H9 (cell line): ENCODE measurements at regions not wholly inside any gene's neighbourhood (a gene's known extent, or its start where the extent isn't known, plus 50 kb on each side); places are given as distances from the start of the nearest gene placed in this dataset.

Experiments
- DNase-seq: peaks from one replicate; pipeline ENCODE4 v3.0.0-alpha.2; 2017
- H2AFZ ChIP-seq: one replicate; pipeline ENCODE4 v1.6.1; 2013; ENCODE audit warnings: mild to moderate bottlenecking, low read length, control low read depth, moderate library complexity
- H2AK5ac ChIP-seq: 2 replicates; pipeline ENCODE4 v1.6.1; 2013; ENCODE audit warnings: low read length, control low read depth, mixed read lengths; ENCODE audit not compliant: insufficient read length
- H2BK120ac ChIP-seq: one replicate; pipeline ENCODE4 v1.6.1; 2013; ENCODE audit warnings: low read depth, mild to moderate bottlenecking, low read length, control low read depth, inconsistent platforms; ENCODE audit not compliant: poor library complexity, severe bottlenecking
- H2BK12ac ChIP-seq: 2 replicates; pipeline ENCODE4 v1.6.1; 2013; ENCODE audit warnings: low read length, control low read depth, mixed read lengths, low read depth; ENCODE audit not compliant: insufficient read length
- H2BK15ac ChIP-seq: 2 replicates; pipeline ENCODE4 v1.6.1; 2013; ENCODE audit warnings: low read depth, low read length, control low read depth
- H2BK20ac ChIP-seq: one replicate; pipeline ENCODE4 v1.6.1; 2013; ENCODE audit warnings: low read depth, mild to moderate bottlenecking, low read length, control low read depth, inconsistent platforms; ENCODE audit not compliant: poor library complexity, severe bottlenecking
- H2BK5ac ChIP-seq: 2 replicates; pipeline ENCODE4 v1.6.1; 2013; ENCODE audit warnings: low read length, control low read depth, mixed read lengths; ENCODE audit not compliant: insufficient read length
- H3K14ac ChIP-seq: 2 replicates; pipeline ENCODE4 v1.6.1; 2013; ENCODE audit warnings: low read length, control low read depth; ENCODE audit not compliant: insufficient read depth
- H3K18ac ChIP-seq: 2 replicates; pipeline ENCODE4 v1.6.1; 2013; ENCODE audit warnings: low read depth, mild to moderate bottlenecking, mixed read lengths, low read length, control low read depth; ENCODE audit not compliant: insufficient read length
- H3K23ac ChIP-seq: 2 replicates; pipeline ENCODE4 v1.6.1; 2013; ENCODE audit warnings: low read length, control low read depth, mixed read lengths, low read depth; ENCODE audit not compliant: insufficient read length
- H3K23me2 ChIP-seq: 2 replicates; pipeline ENCODE4 v1.6.1; 2013; ENCODE audit warnings: low read depth, mild to moderate bottlenecking, mixed read lengths, low read length, control low read depth; ENCODE audit not compliant: insufficient read length, poor library complexity, severe bottlenecking
- H3K27ac ChIP-seq: 2 replicates; pipeline ENCODE4 v1.5.1; 2013; ENCODE audit warnings: low read length, control low read depth, mixed read lengths, low read depth; ENCODE audit not compliant: insufficient read length
- H3K27me3 ChIP-seq: 2 replicates; pipeline ENCODE4 v1.6.1; 2013; ENCODE audit warnings: low read length, control low read depth, inconsistent platforms; ENCODE audit not compliant: insufficient read depth
- H3K4ac ChIP-seq: 2 replicates; pipeline ENCODE4 v1.6.1; 2013; ENCODE audit warnings: low read depth, mild to moderate bottlenecking, control low read depth, inconsistent platforms, low read length, moderate library complexity
- H3K4me1 ChIP-seq: 2 replicates; pipeline ENCODE4 v1.6.1; 2013; ENCODE audit warnings: low read length, control low read depth, inconsistent platforms; ENCODE audit not compliant: insufficient read depth
- H3K4me2 ChIP-seq: 2 replicates; pipeline ENCODE4 v1.6.1; 2013; ENCODE audit warnings: low read length, control low read depth, mixed read lengths; ENCODE audit not compliant: insufficient read length, insufficient read depth
- H3K56ac ChIP-seq: 2 replicates; pipeline ENCODE4 v1.6.1; 2013; ENCODE audit warnings: low read depth, mild to moderate bottlenecking, mixed read lengths, low read length, control low read depth; ENCODE audit not compliant: insufficient read length
- H3K79me1 ChIP-seq: 2 replicates; pipeline ENCODE4 v1.6.1; 2013; ENCODE audit warnings: low read depth, mild to moderate bottlenecking, moderate library complexity, low read length, control low read depth, inconsistent platforms; ENCODE audit not compliant: insufficient read depth, poor library complexity, severe bottlenecking
- H3K79me2 ChIP-seq: 2 replicates; pipeline ENCODE4 v1.6.1; 2013; ENCODE audit warnings: low read length, control low read depth, inconsistent platforms; ENCODE audit not compliant: insufficient read depth
- H3K9ac ChIP-seq: 2 replicates; pipeline ENCODE4 v1.6.1; 2013; ENCODE audit warnings: low read length, control low read depth, mixed read lengths; ENCODE audit not compliant: insufficient read length; ENCODE audit errors: extremely low read depth
- H3K9me3 ChIP-seq: one replicate; pipeline ENCODE4 v1.6.1; 2013; ENCODE audit warnings: low read depth, low read length, inconsistent platforms; ENCODE audit not compliant: control insufficient read depth
- H3T11ph ChIP-seq: one replicate; pipeline ENCODE4 v1.6.1; 2013; ENCODE audit warnings: mild to moderate bottlenecking, low read length, control low read depth, inconsistent platforms
- H4K20me1 ChIP-seq: one replicate; pipeline ENCODE4 v1.6.1; 2013; ENCODE audit not compliant: control insufficient read depth, insufficient read length, insufficient read depth
- H4K5ac ChIP-seq: 2 replicates; pipeline ENCODE4 v1.6.1; 2013; ENCODE audit warnings: low read depth, mild to moderate bottlenecking, mixed read lengths, low read length, control low read depth; ENCODE audit not compliant: insufficient read length
- H4K8ac ChIP-seq: replicated peaks from 2 replicates; pipeline ENCODE4 v1.6.1; 2013; ENCODE audit warnings: low read length, control low read depth, mixed read lengths, low read depth; ENCODE audit not compliant: insufficient read length
- H4K91ac ChIP-seq: 2 replicates; pipeline ENCODE4 v1.6.1; 2013; ENCODE audit warnings: low read depth, mild to moderate bottlenecking, moderate library complexity, mixed read lengths, low read length, control low read depth; ENCODE audit not compliant: insufficient read length
- H3K27ac Mint-ChIP-seq, 3 experiments: 2 replicates in 2 of 3; 3 replicates in 1 of 3; pipeline ENCODE4 v1.8.0; 2020 to 2021; ENCODE audit warnings: mixed read lengths in 3 of 3, mild to moderate bottlenecking in 1 of 3, moderate library complexity in 1 of 3
- H3K27me3 Mint-ChIP-seq: 2 replicates; pipeline ENCODE4 v1.8.0; 2021; ENCODE audit warnings: low read depth, mild to moderate bottlenecking, moderate library complexity, mixed read lengths
- H3K36me3 Mint-ChIP-seq, 3 experiments: 2 replicates in 2 of 3; 3 replicates in 1 of 3; pipeline ENCODE4 v1.8.0; 2020 to 2021; ENCODE audit warnings: low read depth in 3 of 3, mixed read lengths in 3 of 3; ENCODE audit not compliant: insufficient read depth in 1 of 3
- H3K4me1 Mint-ChIP-seq, 2 experiments: 2 replicates each; pipeline ENCODE4 v1.8.0; 2020; ENCODE audit warnings: mixed read lengths in 2 of 2
- H3K4me3 Mint-ChIP-seq, 2 experiments: 2 replicates in 1 of 2; 3 replicates in 1 of 2; pipeline ENCODE4 v1.8.0; 2020 to 2021; ENCODE audit warnings: mild to moderate bottlenecking in 2 of 2, mixed read lengths in 2 of 2, moderate library complexity in 1 of 2
- H3K9me3 Mint-ChIP-seq, 2 experiments: 2 replicates in 1 of 2; 3 replicates in 1 of 2; pipeline ENCODE4 v1.8.0; 2020; ENCODE audit warnings: mild to moderate bottlenecking in 2 of 2, mixed read lengths in 2 of 2, moderate library complexity in 1 of 2
- WGBS: extraction: QIAGEN DNeasy Blood & Tissue Kit; methylation state at CpG from one replicate; pipeline ENCODE4 v1.1.7; 2013; ENCODE audit warnings: missing lambda C conversion rate, low lambda C conversion rate, mixed read lengths; ENCODE audit not compliant: insufficient read length; ENCODE audit errors: extremely low coverage; 5-methylcytosine and 5-hydroxymethylcytosine counted together
- TF ChIP-seq, protein P1 (sequence below): fragments of 200-600 bp; sonication (generic); conservative IDR thresholded peaks from 3 replicates; pipeline ENCODE4 v1.8.0; 2021; ENCODE audit warnings: antibody characterized with exemption, mild to moderate bottlenecking

DNA sequence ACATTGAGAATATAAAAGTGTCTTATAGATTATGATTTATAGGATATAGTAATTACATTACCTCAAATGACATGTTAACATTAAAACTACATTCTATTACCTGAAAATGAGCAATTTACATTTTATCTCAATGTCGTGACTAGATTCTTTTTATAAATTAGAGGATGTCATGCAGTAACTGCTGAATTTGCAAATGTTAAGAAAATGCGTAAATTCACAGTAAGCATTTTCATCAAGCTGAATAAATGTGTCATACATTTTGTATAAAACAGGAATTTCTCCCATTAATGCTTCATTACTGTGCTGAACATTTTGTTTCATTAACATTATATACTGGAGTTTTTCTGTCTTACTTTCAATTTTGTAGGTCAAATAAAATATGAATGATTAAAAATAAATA, 1460.7 kb upstream of the B3GALT2 start:
- Mint-ChIP-seq H3K36me3 (no peaks in the 10 kb centered on the region; a peak in 2 of 7 replicates), H3K27ac (no peak overlapping the region), H3K9me3 (no peaks in the 10 kb centered on the region; a peak in 1 of 5 replicates), H3K4me3 (no peak overlapping the region), H3K4me1 (no peaks in the 10 kb centered on the region), H3K27me3 (no peaks in the 10 kb centered on the region)
- DNase-seq = no peak
- Histone ChIP-seq H3K23ac (no peak overlapping the region), H2BK12ac (no peak overlapping the region), H3K4ac (no peak overlapping the region), H4K91ac (no peak overlapping the region), H4K20me1 (no peaks in the 10 kb centered on the region), H3K18ac (no peak overlapping the region), H4K8ac (no peak overlapping the region), H3K27me3 (no peaks in the 10 kb centered on the region), H2BK5ac (no peak overlapping the region), H3K56ac (no peak overlapping the region), H3K9ac (no peak overlapping the region), H3K4me1 (no peaks in the 10 kb centered on the region), H4K5ac (no peak overlapping the region), H2AFZ (no peak overlapping the region), H3K79me1 (no peaks in the 10 kb centered on the region), H2BK120ac (no peak overlapping the region), H3T11ph (no peak overlapping the region), H2BK20ac (no peak overlapping the region), H2BK15ac (no peak overlapping the region), H3K14ac (no peak overlapping the region), H3K23me2 (no peaks in the 10 kb centered on the region), H3K9me3 (no peaks in the 10 kb centered on the region), H3K4me2 (no peak overlapping the region), H3K79me2 (no peaks in the 10 kb centered on the region), H2AK5ac (no peak overlapping the region), H3K27ac (no peak overlapping the region)
- TF ChIP-seq, protein P1, sequence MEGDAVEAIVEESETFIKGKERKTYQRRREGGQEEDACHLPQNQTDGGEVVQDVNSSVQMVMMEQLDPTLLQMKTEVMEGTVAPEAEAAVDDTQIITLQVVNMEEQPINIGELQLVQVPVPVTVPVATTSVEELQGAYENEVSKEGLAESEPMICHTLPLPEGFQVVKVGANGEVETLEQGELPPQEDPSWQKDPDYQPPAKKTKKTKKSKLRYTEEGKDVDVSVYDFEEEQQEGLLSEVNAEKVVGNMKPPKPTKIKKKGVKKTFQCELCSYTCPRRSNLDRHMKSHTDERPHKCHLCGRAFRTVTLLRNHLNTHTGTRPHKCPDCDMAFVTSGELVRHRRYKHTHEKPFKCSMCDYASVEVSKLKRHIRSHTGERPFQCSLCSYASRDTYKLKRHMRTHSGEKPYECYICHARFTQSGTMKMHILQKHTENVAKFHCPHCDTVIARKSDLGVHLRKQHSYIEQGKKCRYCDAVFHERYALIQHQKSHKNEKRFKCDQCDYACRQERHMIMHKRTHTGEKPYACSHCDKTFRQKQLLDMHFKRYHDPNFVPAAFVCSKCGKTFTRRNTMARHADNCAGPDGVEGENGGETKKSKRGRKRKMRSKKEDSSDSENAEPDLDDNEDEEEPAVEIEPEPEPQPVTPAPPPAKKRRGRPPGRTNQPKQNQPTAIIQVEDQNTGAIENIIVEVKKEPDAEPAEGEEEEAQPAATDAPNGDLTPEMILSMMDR = no peak
- WGBS = no CpG with 5 or more reads among the region's 2 CpGs
